GM21515 (cell line): ENCODE measurements at regions not wholly inside any gene's neighbourhood (a gene's known extent, or its start where the extent isn't known, plus 50 kb on each side); places are given as distances from the start of the nearest gene placed in this dataset.
"Not testable (repeated sequence)": the region's sequence is repeated elsewhere in the genome, so short reads cannot be mapped to it uniquely, and the experiment has no call there.

Experiments
- ATAC-seq: cut with Tn5 transposase; IDR thresholded peaks from one replicate; pipeline ENCODE4 v1.9.1; 2021; ENCODE audit not compliant: unreplicated experiment

DNA sequence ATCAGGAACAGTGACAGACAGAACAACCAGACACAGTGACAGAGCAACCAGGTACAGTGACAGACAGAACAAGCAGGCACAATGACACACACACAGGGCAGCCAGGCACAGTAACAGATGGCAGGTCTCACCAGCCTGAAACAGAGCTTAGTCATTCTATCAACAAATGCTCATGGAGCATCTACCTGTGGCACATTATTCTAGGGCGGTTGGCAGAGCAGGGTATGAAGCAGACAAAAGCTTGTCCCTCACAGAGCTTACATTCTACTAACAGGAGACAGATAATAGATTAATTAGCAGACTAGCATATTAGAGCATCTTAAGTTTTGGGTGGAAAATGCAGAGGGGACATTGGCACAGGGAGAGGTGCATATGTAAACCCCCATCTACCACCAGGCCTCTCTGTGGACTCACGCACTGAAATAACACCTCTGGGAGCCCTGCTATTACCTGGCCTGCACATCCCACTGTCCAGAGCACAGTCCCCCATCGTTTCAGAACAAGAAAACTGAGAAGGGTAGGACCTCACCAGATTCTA lies 64.1 kb upstream of the RAB6C start:
- ATAC-seq = no peak

DNA sequence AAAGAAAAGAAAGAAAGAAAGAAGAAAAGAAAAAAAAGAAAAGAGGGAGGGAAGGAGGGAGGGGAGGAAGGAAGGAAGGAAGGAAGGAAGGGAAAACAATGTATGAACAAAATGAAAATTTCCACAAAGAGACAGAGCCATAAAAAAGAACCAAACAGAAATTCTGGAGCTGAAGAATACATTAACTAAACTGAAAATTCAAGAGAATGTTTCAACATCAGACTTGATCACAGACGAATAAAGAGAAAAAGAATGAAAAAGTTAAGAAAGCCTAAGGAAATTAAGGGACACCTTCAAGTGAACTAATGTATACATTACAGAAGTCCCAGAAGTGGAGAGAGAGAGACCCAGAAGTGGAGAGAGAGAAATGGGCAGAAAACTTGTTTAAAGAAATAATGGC lies 60.9 kb upstream of the RAB6C start:
- ATAC-seq = no peak

DNA sequence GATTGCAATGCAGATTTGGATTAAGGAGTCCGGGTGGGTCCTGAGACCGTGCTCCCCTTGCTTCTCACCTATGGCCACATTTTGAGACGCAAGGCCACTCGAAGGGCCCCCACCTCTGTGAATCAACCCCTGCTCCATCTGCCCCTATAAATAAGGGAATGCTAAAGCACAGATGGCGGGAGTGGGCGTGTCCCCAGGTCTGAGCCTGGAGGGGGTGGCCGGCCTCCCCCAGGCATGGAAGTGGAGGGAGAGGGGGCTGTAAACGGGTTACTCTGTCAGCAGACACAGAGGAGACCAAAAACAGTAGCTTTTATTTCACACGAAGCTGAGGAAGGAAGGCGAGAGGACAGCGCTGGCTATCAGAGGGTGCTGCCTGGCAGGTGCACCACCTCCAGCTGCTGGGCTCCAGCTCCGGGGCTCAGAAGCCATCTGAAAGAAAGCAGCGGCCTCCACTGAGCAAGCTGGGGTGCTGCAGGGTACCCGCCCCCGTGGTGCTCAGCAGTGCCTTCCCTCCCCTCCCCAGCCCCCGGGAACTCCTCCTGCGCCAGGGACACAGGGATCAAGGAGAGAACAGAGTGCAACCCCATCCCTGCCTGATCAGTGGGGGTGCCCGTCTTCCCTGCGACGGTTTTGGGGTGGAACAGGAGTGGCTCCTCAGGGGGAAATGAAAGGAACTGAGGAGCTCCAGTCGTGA lies 56.7 kb upstream of the RAB6C start:
- ATAC-seq = no peak

DNA sequence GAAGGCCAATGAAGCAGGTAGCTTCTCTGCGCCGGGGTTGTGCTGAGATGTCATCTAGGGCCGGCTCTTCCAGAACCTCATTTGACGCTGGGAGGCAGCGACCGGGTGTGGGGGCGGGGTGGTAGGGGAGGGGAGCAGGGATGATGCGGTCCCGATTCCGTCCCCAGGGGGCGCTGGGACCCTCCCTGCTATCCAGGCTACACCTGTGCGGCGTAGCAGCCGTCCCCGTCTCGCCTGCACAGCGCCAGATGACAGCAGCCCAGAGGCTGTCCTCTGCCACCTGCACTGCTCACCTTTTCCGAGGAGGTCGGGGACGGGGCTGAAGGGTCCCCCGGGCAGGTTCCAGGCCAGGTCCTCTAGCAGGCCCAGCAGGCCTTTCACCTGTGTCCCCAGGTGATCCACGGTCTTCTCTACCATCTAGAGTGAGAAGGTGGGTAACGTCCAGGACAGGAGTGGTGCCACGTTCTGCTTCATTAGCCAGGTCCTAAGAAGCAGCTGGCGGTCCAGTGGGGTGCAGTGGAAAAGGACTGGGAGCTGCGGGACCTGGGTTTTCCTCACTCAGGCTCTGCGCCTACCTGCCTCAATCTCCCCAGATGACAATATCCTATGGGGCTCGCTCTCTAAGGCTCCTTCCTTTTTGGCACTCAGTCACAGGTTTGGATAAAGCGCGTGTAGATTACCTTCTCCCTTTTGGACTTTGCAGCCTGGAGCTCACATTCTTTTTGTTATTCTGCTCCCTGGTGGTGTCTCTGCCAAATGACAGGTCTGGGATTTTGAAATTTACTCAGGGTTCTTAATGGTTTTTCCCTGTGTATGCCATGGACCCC lies 56.0 kb upstream of the RAB6C start:
- no peak for ATAC-seq

DNA sequence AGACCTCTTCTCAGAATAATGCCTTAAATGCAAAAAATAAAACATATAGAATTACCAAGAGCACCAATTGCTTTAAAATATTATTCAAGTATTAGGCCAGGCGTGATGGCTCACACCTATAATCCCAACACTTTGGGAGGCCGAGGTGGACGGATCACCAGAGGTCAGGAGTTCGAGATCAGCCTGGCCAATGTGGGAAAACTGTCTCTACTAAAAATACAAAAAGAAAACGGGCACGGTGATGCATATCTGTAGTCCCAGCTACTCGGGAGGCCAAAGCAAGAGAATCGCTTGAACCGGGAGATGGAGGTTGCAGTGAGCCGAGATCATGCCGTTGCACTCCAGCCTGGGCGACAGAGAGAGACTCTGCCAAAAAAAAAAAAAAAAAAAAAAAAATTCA lies 55.4 kb upstream of the RAB6C start:
- not testable (repeated sequence) for ATAC-seq

DNA sequence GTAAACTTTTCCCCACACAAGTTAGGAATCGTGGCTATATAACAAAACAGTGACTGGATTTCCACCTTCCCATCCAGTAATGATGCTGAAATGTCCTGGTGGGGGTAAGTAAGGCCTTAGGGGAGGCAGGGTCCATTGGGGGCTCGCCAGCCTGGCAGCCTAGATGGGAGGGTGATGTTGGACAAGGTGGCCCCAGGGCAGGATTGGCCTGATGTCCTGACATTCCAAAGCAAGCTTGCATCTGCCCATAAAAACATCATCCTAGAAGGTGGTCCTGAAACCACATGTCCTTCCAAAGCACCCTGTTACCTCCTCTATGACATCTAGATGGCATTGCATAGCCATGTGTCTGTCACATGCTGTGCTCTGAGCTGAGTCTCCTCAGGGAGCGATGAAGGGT lies 54.1 kb upstream of the RAB6C start:
- ATAC-seq = no peak

DNA sequence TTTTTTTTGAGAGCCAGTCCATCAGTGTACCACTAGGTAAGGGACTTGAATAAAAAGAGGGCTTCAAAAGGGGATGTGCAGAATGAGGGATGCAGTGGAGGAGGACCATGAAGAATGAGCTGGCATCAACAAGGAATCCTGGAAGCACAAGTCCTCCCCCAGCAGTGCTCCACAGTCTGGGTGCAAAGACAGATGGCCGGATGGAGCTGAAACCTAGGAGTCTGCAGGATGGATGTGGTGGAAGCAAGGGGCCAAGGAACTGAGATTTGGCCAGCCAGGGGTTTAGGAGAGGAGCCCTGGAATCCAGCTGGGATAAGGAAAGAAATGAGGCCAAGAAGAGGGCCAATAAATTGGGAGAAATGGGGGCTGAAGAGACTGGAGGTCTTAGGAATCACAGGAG lies 51.8 kb upstream of the RAB6C start:
- no peak for ATAC-seq

DNA sequence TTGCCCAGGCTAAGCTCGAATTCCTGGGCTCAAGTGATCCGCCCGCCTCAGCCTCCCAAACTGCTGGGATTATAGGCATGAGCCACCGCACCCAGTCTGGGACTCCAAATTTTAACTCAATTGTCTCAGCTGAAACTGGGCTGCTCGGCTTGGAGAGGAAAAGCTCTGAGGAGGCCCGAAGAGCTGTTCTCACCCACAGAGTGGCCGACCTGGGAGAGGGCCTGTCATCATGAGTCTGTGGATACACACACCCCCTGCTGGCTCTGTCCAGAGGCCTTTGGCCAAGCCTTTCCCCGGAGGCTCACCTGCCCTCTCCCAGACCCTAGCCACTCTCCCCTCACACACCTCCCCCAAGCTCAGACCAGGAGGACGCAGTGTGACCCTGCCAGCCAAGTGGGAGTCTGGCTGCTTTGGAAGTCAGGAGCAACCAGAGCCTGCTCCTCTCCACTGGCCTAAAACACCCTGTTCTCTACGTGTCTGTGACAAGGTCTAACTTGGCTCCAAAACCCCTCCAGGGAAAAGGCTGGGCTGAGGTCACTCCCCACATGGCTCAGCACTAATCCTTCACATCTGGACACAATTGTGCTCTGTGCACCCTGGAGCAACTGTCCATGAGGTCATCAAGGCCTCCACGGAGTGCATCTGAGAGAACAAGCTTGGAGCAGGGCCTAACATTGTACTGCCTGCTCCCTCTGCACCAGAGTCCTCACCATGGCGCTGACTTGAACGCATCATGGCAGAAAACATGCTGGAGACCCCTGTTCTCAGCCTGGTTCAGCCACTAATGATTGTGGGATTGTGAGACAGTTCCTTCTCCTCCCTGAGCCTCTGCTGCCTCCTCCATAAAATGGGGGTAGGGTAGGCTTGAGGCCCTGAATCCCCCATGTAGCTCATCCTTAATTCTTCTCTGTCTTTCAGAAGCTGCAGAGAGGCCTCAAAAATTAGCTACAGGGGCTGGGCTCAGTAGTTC lies 49.9 kb upstream of the RAB6C start:
- ATAC-seq = no peak
